Sigmoid colon (tissue), 6 donors: ENCODE measurements at regions not wholly inside any gene's neighbourhood (a gene's known extent, or its start where the extent isn't known, plus 50 kb on each side); places are given as distances from the start of the nearest gene placed in this dataset.

Experiments
- DNase-seq: peaks from one replicate; pipeline ENCODE4 v3.0.0-alpha.2; 2019
- H3K27ac ChIP-seq, 4 donors: fragments of 200-600 bp; sonication (generic); one replicate each; pipeline ENCODE4 v1.5.1; 2016 to 2019; ENCODE audit warnings: mild to moderate bottlenecking in 1 of 4
- H3K27me3 ChIP-seq, 3 donors: fragments of 200-600 bp; sonication (generic); one replicate each; pipeline ENCODE4 v1.5.1; 2019; ENCODE audit warnings: mild to moderate bottlenecking in 1 of 3
- H3K36me3 ChIP-seq, 4 donors: fragments of 200-600 bp; sonication (generic); one replicate each; pipeline ENCODE4 v1.5.1; 2016 to 2019
- H3K4me1 ChIP-seq, 4 donors: fragments of 200-600 bp; sonication (generic); one replicate each; pipeline ENCODE4 v1.5.1; 2017 to 2019
- H3K4me3 ChIP-seq, 4 donors: fragments of 200-600 bp; sonication (generic); one replicate each; pipeline ENCODE4 v1.5.1; 2017 to 2019; ENCODE audit warnings: mild to moderate bottlenecking in 2 of 4, moderate library complexity in 1 of 4
- H3K9me3 ChIP-seq, 4 donors: fragments of 200-600 bp in 3 of 4; sonication (generic) in 3 of 4; one replicate each; pipeline versions ENCODE4 v1.5.1 to v1.6.1; 2013 to 2019
- CTCF ChIP-seq, 4 experiments: fragments of 450-650 bp in 3 of 4; fragments of 200-600 bp in 1 of 4; IDR thresholded peaks; one replicate each; pipeline ENCODE4 v1.5.1; 2016 to 2019; ENCODE audit warnings: antibody characterized with exemption in 4 of 4, mild to moderate bottlenecking in 3 of 4, moderate library complexity in 2 of 4
- EP300 ChIP-seq, 4 donors: sonication (generic); formaldehyde crosslinking; IDR thresholded peaks; one replicate each; pipeline ENCODE4 v1.6.1; 2017; ENCODE audit warnings: antibody characterized with exemption in 4 of 4
- POLR2A ChIP-seq, 2 donors: fragments of 450-650 bp; IDR thresholded peaks; one replicate each; pipeline ENCODE4 v1.6.1; 2016; ENCODE audit warnings: antibody characterized with exemption in 2 of 2, mild to moderate bottlenecking in 2 of 2, moderate library complexity in 2 of 2
- POLR2AphosphoS5 ChIP-seq, 4 donors: sonication (generic); formaldehyde crosslinking; IDR thresholded peaks; one replicate each; pipeline ENCODE4 v1.6.1; 2017; ENCODE audit warnings: antibody characterized with exemption in 4 of 4
- WGBS, 2 donors: extraction: QIAGEN DNeasy Blood & Tissue Kit; methylation state at CpG; one replicate each; pipeline ENCODE4 v1.1.7; 2013; 5-methylcytosine and 5-hydroxymethylcytosine counted together
- intact Hi-C: fragments of 100-400 bp; cut with DNase I; formaldehyde crosslinking; loops from one replicate; pipeline ENCODE4 v1.15.1; 2023
- donor health status: healthy with polysubstance abuse.
- donor health status: healthy.

GRCh38 chr6:41427642-41428335 is 92.4 kb downstream of the NCR2 start:
- WGBS, 2 donors = 0% methylated on average over 71 of the region's 71 CpGs
- H3K27me3 ChIP-seq = no peaks in the 10 kb centered on the region
- H3K36me3 ChIP-seq = no peaks in the 10 kb centered on the region
- no peaks in the 10 kb centered on the region for H3K9me3 ChIP-seq
- DNase-seq = peak; percentile 75
- peak overlapping the region; percentile 69 to 88 (median 76) for H3K27ac ChIP-seq
- no peak for TF ChIP-seq POLR2AphosphoS5 (IDR thresholded peaks at IDR 0.05)
- peak in 1 of 4 experiments; percentile 34 for TF ChIP-seq CTCF (IDR thresholded peaks at IDR 0.05)
- no peak for TF ChIP-seq POLR2A (IDR thresholded peaks at IDR 0.05)
- TF ChIP-seq EP300 (IDR thresholded peaks at IDR 0.05) = no peak
- H3K4me3 ChIP-seq = peak overlapping the region; percentile 29 to 55 (median 50)
- intact Hi-C loops = loop anchor here (2.0 kb wide), 3 partner anchors 15 to 255 kb away; partner anchors contain the start of gene FOXP4
- peaks cover 0 to 45% (median 35%) of the 10 kb centered on the region in 4 donors for H3K4me1 ChIP-seq

- no peaks in the 10 kb centered on the region for H3K9me3 ChIP-seq
- H3K36me3 ChIP-seq = no peaks in the 10 kb centered on the region
- H3K27ac ChIP-seq = peak overlapping the region; percentile 69 to 88 (median 76)
- intact Hi-C loops = loop anchor here (2.0 kb wide), 2 partner anchors 14 to 118 kb away; partner anchors contain the start of gene FOXP4
- H3K4me1 ChIP-seq = peaks cover 0 to 45% (median 35%) of the 10 kb centered on the region in 4 donors
- peak overlapping the region; percentile 29 to 55 (median 50) for H3K4me3 ChIP-seq
- TF ChIP-seq POLR2A (IDR thresholded peaks at IDR 0.05) = no peak
- peak in 1 of 4 donors; percentile 6 for TF ChIP-seq EP300 (IDR thresholded peaks at IDR 0.05)
- WGBS, 2 donors = 1 to 3% methylated on average over 35 of the region's 35 CpGs
- peak; percentile 84 for DNase-seq
- no peaks in the 10 kb centered on the region for H3K27me3 ChIP-seq
These were observed 93.1 kb downstream of the NCR2 start for GRCh38 chr6:41428336-41428995.

- DNase-seq = peak; percentile 83
- Histone ChIP-seq H3K4me1 (peaks cover 0 to 45% (median 35%) of the 10 kb centered on the region in 4 donors), H3K27me3 (no peaks in the 10 kb centered on the region), H3K4me3 (peak overlapping the region in 2 of 4 donors; percentile 46 to 55), H3K36me3 (no peaks in the 10 kb centered on the region), H3K9me3 (no peaks in the 10 kb centered on the region), H3K27ac (peak overlapping the region; percentile 69 to 88 (median 76))
- TF ChIP-seq EP300 (IDR thresholded peaks at IDR 0.05) (no peak), CTCF (IDR thresholded peaks at IDR 0.05) (no peak), POLR2AphosphoS5 (IDR thresholded peaks at IDR 0.05) (no peak), POLR2A (IDR thresholded peaks at IDR 0.05) (no peak)
- 5 to 10% methylated on average over 5 of the region's 5 CpGs for whole genome bisulfite sequencing, 2 donors
- intact Hi-C loops = loop anchor here (2.0 kb wide), 2 partner anchors 14 to 118 kb away; partner anchors contain the start of gene FOXP4
These were observed 93.6 kb downstream of the NCR2 start for GRCh38 chr6:41428996-41429421.

- Histone ChIP-seq H3K27me3 (no peaks in the 10 kb centered on the region), H3K4me1 (peaks cover 0 to 45% (median 35%) of the 10 kb centered on the region in 4 donors), H3K4me3 (no peak overlapping the region), H3K9me3 (no peaks in the 10 kb centered on the region), H3K36me3 (no peaks in the 10 kb centered on the region), H3K27ac (peak overlapping the region in 3 of 4 donors; percentile 70 to 88 (median 83))
- TF ChIP-seq POLR2AphosphoS5 (IDR thresholded peaks at IDR 0.05) (no peak), POLR2A (IDR thresholded peaks at IDR 0.05) (no peak), EP300 (IDR thresholded peaks at IDR 0.05) (no peak), CTCF (IDR thresholded peaks at IDR 0.05) (no peak)
- WGBS, 2 donors = 74 to 77% methylated on average over 14 of the region's 14 CpGs
- intact Hi-C loops = loop anchor here (2.0 kb wide), 2 partner anchors 13 to 117 kb away; partner anchors contain the start of gene FOXP4
- DNase-seq = no peak
These were observed 94.4 kb downstream of the NCR2 start for GRCh38 chr6:41429506-41430504.
